ENCODE measurements at regions not wholly inside any gene's neighbourhood (a gene's known extent, or its start where the extent isn't known, plus 50 kb on each side); places are given as distances from the start of the nearest gene placed in this dataset.

GRCh38 chr18:60732143-60732542 lies 359.6 kb upstream of the MC4R start:
- Histone ChIP-seq H3K4me2 (replicated peaks; ENCODE audit: extremely low read depth, low read length, poor library complexity, severe bottlenecking) (no peak overlapping the region), H3K27me3 (ENCODE audit: control insufficient read depth in 2 of 2, insufficient read depth in 2 of 2, low read length in 2 of 2) (no peaks in the 10 kb centered on the region), H3K79me2 (ENCODE audit: insufficient read depth, low read length) (no peaks in the 10 kb centered on the region), H3K9ac (ENCODE audit: insufficient read depth, low read length, poor library complexity, severe bottlenecking) (no peak overlapping the region), H3K4me1 (ENCODE audit: control insufficient read depth in 1 of 2, insufficient read depth in 2 of 2, low read length in 2 of 2) (no peaks in the 10 kb centered on the region), H3K27ac (ENCODE audit: low read depth in 1 of 2, low read length in 2 of 2) (no peak overlapping the region), H3K36me3 (replicated peaks in 1 of 2; ENCODE audit: control insufficient read depth in 1 of 2, insufficient read depth in 2 of 2, low read length in 2 of 2) (no peaks in the 10 kb centered on the region), H3K9me3 (replicated peaks in 1 of 2; ENCODE audit: control insufficient read depth in 1 of 2, insufficient read depth in 1 of 2, low read length in 2 of 2) (no peaks in the 10 kb centered on the region), H3K4me3 (replicated peaks in 1 of 3; ENCODE audit: low read depth in 2 of 3, low read length in 3 of 3) (no peak overlapping the region), H4K20me1 (ENCODE audit: insufficient read depth, low read length) (no peaks in the 10 kb centered on the region), H2AFZ (ENCODE audit: insufficient read depth, low read depth, low read length, poor library complexity, severe bottlenecking) (no peak overlapping the region)
- H3K27me3 Mint-ChIP-seq (ENCODE audit: low read depth in 3 of 3): no peaks in the 10 kb centered on the region
- TF ChIP-seq CTCF (IDR thresholded peaks at IDR 0.05): no peak
- H3K9me3 Mint-ChIP-seq: peaks cover 0 to 7% (median 2%) of the 10 kb centered on the region in 7 donors
- no peaks in the 10 kb centered on the region for H3K4me1 Mint-ChIP-seq
- no peaks in the 10 kb centered on the region for H3K36me3 Mint-ChIP-seq
- no peak for DNase-seq
- no peak overlapping the region for H3K4me3 Mint-ChIP-seq
- no peak overlapping the region for H3K27ac Mint-ChIP-seq
- WGBS (ENCODE audit: insufficient coverage): 90% methylated on average over 1 of the region's 1 CpG
- intact Hi-C loops (cut with micrococcal nuclease): no loop called here

GRCh38 chr18:60739212-60739611 lies 366.6 kb upstream of the MC4R start:
- TF ChIP-seq CTCF (IDR thresholded peaks at IDR 0.05): no peak
- H3K4me1 Mint-ChIP-seq: peaks cover 3% of the 10 kb centered on the region
- no peak overlapping the region for H3K4me3 Mint-ChIP-seq
- Histone ChIP-seq H3K9ac (ENCODE audit: insufficient read depth, low read length, poor library complexity, severe bottlenecking) (no peak overlapping the region), H3K79me2 (ENCODE audit: insufficient read depth, low read length) (no peaks in the 10 kb centered on the region), H4K20me1 (ENCODE audit: insufficient read depth, low read length) (no peaks in the 10 kb centered on the region), H3K36me3 (replicated peaks in 1 of 2; ENCODE audit: control insufficient read depth in 1 of 2, insufficient read depth in 2 of 2, low read length in 2 of 2) (no peaks in the 10 kb centered on the region), H3K4me2 (replicated peaks; ENCODE audit: extremely low read depth, low read length, poor library complexity, severe bottlenecking) (no peak overlapping the region), H3K9me3 (replicated peaks in 1 of 2; ENCODE audit: control insufficient read depth in 1 of 2, insufficient read depth in 1 of 2, low read length in 2 of 2) (peaks cover 0 to 3% of the 10 kb centered on the region in 2 donors), H3K27me3 (ENCODE audit: control insufficient read depth in 2 of 2, insufficient read depth in 2 of 2, low read length in 2 of 2) (no peaks in the 10 kb centered on the region), H3K4me1 (ENCODE audit: control insufficient read depth in 1 of 2, insufficient read depth in 2 of 2, low read length in 2 of 2) (no peaks in the 10 kb centered on the region), H3K4me3 (replicated peaks in 1 of 3; ENCODE audit: low read depth in 2 of 3, low read length in 3 of 3) (no peak overlapping the region), H2AFZ (ENCODE audit: insufficient read depth, low read depth, low read length, poor library complexity, severe bottlenecking) (no peak overlapping the region), H3K27ac (ENCODE audit: low read depth in 1 of 2, low read length in 2 of 2) (no peak overlapping the region)
- H3K36me3 Mint-ChIP-seq: no peaks in the 10 kb centered on the region
- intact Hi-C loops (cut with micrococcal nuclease): no loop called here
- no peaks in the 10 kb centered on the region for H3K27me3 Mint-ChIP-seq (ENCODE audit: low read depth in 3 of 3)
- no peak overlapping the region for H3K27ac Mint-ChIP-seq
- WGBS (ENCODE audit: insufficient coverage): 98% methylated on average over 5 of the region's 7 CpGs
- DNase-seq: no peak
- peaks cover 0 to 5% (median 1%) of the 10 kb centered on the region in 7 donors for H3K9me3 Mint-ChIP-seq
